ENCODE measurements at regions not wholly inside any gene's neighbourhood (a gene's known extent, or its start where the extent isn't known, plus 50 kb on each side); places are given as distances from the start of the nearest gene placed in this dataset.
"Not testable (repeated sequence)": the region's sequence is repeated elsewhere in the genome, so short reads cannot be mapped to it uniquely, and the experiment has no call there.

GRCh38 chr14:48622980-48623379 is 947.6 kb upstream of the MDGA2 start:
- no peak for DNase-seq (ENCODE audit: low read depth)
- TF ChIP-seq CTCF (IDR thresholded peaks at IDR 0.05; ENCODE audit: low read depth, low read length, missing control alignments), result no peak
- no peak overlapping the region for H3K4me3 ChIP-seq (ENCODE audit: low read depth, low read length)

- TF ChIP-seq CTCF (IDR thresholded peaks at IDR 0.05; ENCODE audit: low read depth, low read length, missing control alignments), result no peak
- no peak overlapping the region for H3K4me3 ChIP-seq (ENCODE audit: low read depth, low read length)
- no peak for DNase-seq (ENCODE audit: low read depth)
Measured at GRCh38 chr14:48618057-48618456, 942.7 kb upstream of the MDGA2 start.

- TF ChIP-seq CTCF (IDR thresholded peaks at IDR 0.05; ENCODE audit: low read depth, low read length, missing control alignments), result no peak
- H3K4me3 ChIP-seq (ENCODE audit: low read depth, low read length), result no peak overlapping the region
- no peak for DNase-seq (ENCODE audit: low read depth)
Measured at GRCh38 chr14:48616931-48617330, 941.5 kb upstream of the MDGA2 start.

- DNase-seq (ENCODE audit: low read depth), result no peak
- no peak for TF ChIP-seq CTCF (IDR thresholded peaks at IDR 0.05; ENCODE audit: low read depth, low read length, missing control alignments)
- H3K4me3 ChIP-seq (ENCODE audit: low read depth, low read length), result no peak overlapping the region
Measured at GRCh38 chr14:48615618-48616017, 940.2 kb upstream of the MDGA2 start.

GRCh38 chr14:48614003-48614402 is 938.6 kb upstream of the MDGA2 start:
- TF ChIP-seq CTCF (IDR thresholded peaks at IDR 0.05; ENCODE audit: low read depth, low read length, missing control alignments), result no peak
- H3K4me3 ChIP-seq (ENCODE audit: low read depth, low read length), result no peak overlapping the region
- DNase-seq (ENCODE audit: low read depth), result no peak

GRCh38 chr14:48606960-48607359 is 931.6 kb upstream of the MDGA2 start:
- not testable (repeated sequence) for H3K4me3 ChIP-seq (ENCODE audit: low read depth, low read length); DNase-seq (ENCODE audit: low read depth)

- no peak for DNase-seq (ENCODE audit: low read depth)
- TF ChIP-seq CTCF (IDR thresholded peaks at IDR 0.05; ENCODE audit: low read depth, low read length, missing control alignments), result no peak
- no peak overlapping the region for H3K4me3 ChIP-seq (ENCODE audit: low read depth, low read length)
Measured at GRCh38 chr14:48598458-48598857, 923.1 kb upstream of the MDGA2 start.

- no peak for TF ChIP-seq CTCF (IDR thresholded peaks at IDR 0.05; ENCODE audit: low read depth, low read length, missing control alignments)
- H3K4me3 ChIP-seq (ENCODE audit: low read depth, low read length), result no peak overlapping the region
- DNase-seq (ENCODE audit: low read depth), result no peak
Measured at GRCh38 chr14:48586099-48586498, 910.7 kb upstream of the MDGA2 start.

Data from GM12864 (cell line).